MM.1S (cell line): ENCODE measurements at regions not wholly inside any gene's neighbourhood (a gene's known extent, or its start where the extent isn't known, plus 50 kb on each side); places are given as distances from the start of the nearest gene placed in this dataset.

Source experiments
- DNase-seq: peaks from one replicate; pipeline ENCODE4 v3.0.0-alpha.2; 2015
- H2AFZ ChIP-seq: fragments of 300-600 bp; sonication (generic); 2 replicates; pipeline ENCODE4 v1.6.0; 2016; ENCODE audit warnings: antibody characterized with exemption, low read length
- H3F3A ChIP-seq: fragments of 300-600 bp; sonication (generic); 2 replicates; pipeline ENCODE4 v1.6.1; 2016; ENCODE audit warnings: mild to moderate bottlenecking, antibody characterized with exemption, low read length, moderate library complexity, mixed read lengths; ENCODE audit not compliant: insufficient read depth
- H3K27ac ChIP-seq: fragments of 300-600 bp; sonication (generic); 2 replicates; pipeline ENCODE4 v1.5.1; 2016; ENCODE audit warnings: mild to moderate bottlenecking, low read length
- H3K27me3 ChIP-seq: fragments of 300-600 bp; sonication (generic); replicated peaks from 2 replicates; pipeline ENCODE4 v1.6.0; 2016; ENCODE audit warnings: low read length; ENCODE audit not compliant: insufficient read depth
- H3K36me3 ChIP-seq: fragments of 300-600 bp; sonication (generic); replicated peaks from 2 replicates; pipeline ENCODE4 v1.6.1; 2016; ENCODE audit warnings: mild to moderate bottlenecking, low read length, mixed read lengths; ENCODE audit not compliant: insufficient read depth
- H3K4me1 ChIP-seq: fragments of 300-600 bp; sonication (generic); 2 replicates; pipeline ENCODE4 v1.6.1; 2016; ENCODE audit warnings: low read length, mixed read lengths
- H3K4me2 ChIP-seq: fragments of 300-600 bp; sonication (generic); 2 replicates; pipeline ENCODE4 v1.6.0; 2016; ENCODE audit warnings: low read depth, low read length
- H3K4me3 ChIP-seq: fragments of 300-600 bp; sonication (generic); 2 replicates; pipeline ENCODE4 v1.5.1; 2016; ENCODE audit warnings: low read length, mixed read lengths
- H3K79me2 ChIP-seq: fragments of 300-600 bp; sonication (generic); 2 replicates; pipeline ENCODE4 v1.6.1; 2016; ENCODE audit warnings: mixed run types, low read length, mixed read lengths
- H3K9ac ChIP-seq: fragments of 300-600 bp; sonication (generic); 2 replicates; pipeline ENCODE4 v1.6.1; 2016; ENCODE audit warnings: low read length, mixed read lengths
- H3K9me2 ChIP-seq: fragments of 300-600 bp; sonication (generic); replicated peaks from 2 replicates; pipeline ENCODE4 v1.6.1; 2016; ENCODE audit warnings: mild to moderate bottlenecking, low read length, mixed read lengths; ENCODE audit not compliant: insufficient read depth
- H3K9me3 ChIP-seq: fragments of 300-600 bp; sonication (generic); replicated peaks from 2 replicates; pipeline ENCODE4 v1.6.1; 2016; ENCODE audit warnings: mild to moderate bottlenecking, low read length, mixed read lengths; ENCODE audit not compliant: insufficient read depth
- H4K20me1 ChIP-seq: fragments of 300-600 bp; sonication (generic); 2 replicates; pipeline ENCODE4 v1.6.1; 2016; ENCODE audit warnings: mild to moderate bottlenecking, low read length, moderate library complexity, mixed read lengths; ENCODE audit not compliant: insufficient read depth
- CTCF ChIP-seq: fragments of 300-600 bp; sonication (generic); IDR thresholded peaks from 2 replicates; pipeline ENCODE4 v1.5.1; 2016; ENCODE audit warnings: antibody characterized with exemption, low read length, mixed read lengths
- EZH2 ChIP-seq: fragments of 300-600 bp; sonication (generic); optimal IDR thresholded peaks from 2 replicates; pipeline ENCODE3; 2017; ENCODE audit warnings: low read depth, mild to moderate bottlenecking, antibody characterized with exemption, low read length, mixed read lengths
- EZH2phosphoT487 ChIP-seq: fragments of 300-600 bp; sonication (generic); IDR thresholded peaks from 2 replicates; pipeline ENCODE4 v1.6.1; 2018; ENCODE audit warnings: antibody characterized with exemption, low read length

GRCh38 chr5:111639912-111640311 lies 117.1 kb downstream of the NREP start:
- Histone ChIP-seq H3K9me3 (no peaks in the 10 kb centered on the region), H3K4me3 (no peak overlapping the region), H3K27me3 (no peaks in the 10 kb centered on the region), H3K4me2 (no peak overlapping the region), H3F3A (no peaks in the 10 kb centered on the region), H3K79me2 (no peaks in the 10 kb centered on the region), H3K9ac (no peak overlapping the region), H3K36me3 (no peaks in the 10 kb centered on the region), H2AFZ (no peak overlapping the region), H3K4me1 (no peaks in the 10 kb centered on the region), H3K27ac (no peak overlapping the region), H3K9me2 (no peaks in the 10 kb centered on the region), H4K20me1 (no peaks in the 10 kb centered on the region)
- no peak for TF ChIP-seq CTCF
- no peak for DNase-seq

GRCh38 chr5:111636736-111637135 lies 120.3 kb downstream of the NREP start:
- Histone ChIP-seq H4K20me1 (no peaks in the 10 kb centered on the region), H3K9me2 (no peaks in the 10 kb centered on the region), H3K4me1 (no peaks in the 10 kb centered on the region), H3K9ac (no peak overlapping the region), H2AFZ (no peak overlapping the region), H3K27ac (no peak overlapping the region), H3K4me3 (no peak overlapping the region), H3K27me3 (no peaks in the 10 kb centered on the region), H3K4me2 (no peak overlapping the region), H3K79me2 (no peaks in the 10 kb centered on the region), H3F3A (no peaks in the 10 kb centered on the region), H3K36me3 (no peaks in the 10 kb centered on the region), H3K9me3 (no peaks in the 10 kb centered on the region)
- no peak for TF ChIP-seq EZH2phosphoT487
- no peak for TF ChIP-seq CTCF
- TF ChIP-seq EZH2, result no peak
- DNase-seq, result no peak

DNA sequence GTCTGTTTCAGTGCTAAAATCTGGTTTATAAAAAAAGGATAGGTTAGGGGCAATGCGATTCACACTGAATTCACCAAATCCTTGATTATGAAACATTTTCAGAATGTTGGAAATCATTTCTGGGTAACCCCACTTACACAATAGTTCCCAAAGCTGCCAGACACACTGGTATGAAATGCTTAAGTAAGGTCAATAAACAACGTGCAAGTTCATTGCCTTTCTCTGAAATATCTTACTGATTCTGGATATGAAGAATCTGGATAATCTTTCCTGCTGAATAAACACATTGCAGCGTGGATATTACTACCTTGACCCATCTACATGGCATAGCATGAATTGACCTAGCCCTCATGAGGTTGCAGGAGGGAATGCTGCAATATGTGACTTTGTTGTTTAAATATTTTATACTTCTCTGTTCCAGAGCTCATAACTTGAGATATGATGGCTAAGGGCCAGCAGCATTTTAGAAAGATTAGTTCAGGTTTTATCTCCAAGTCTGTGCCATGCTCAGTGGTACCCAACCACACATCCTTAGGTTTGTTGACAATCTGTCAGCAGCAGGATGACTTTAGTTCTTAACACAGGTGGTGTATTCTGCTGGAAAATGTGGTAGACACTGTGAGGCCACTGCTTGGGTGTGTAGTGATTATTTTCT lies 121.0 kb downstream of the NREP start:
- no peak for DNase-seq
- Histone ChIP-seq H3K9me2 (no peaks in the 10 kb centered on the region), H3K4me1 (no peaks in the 10 kb centered on the region), H3K36me3 (no peaks in the 10 kb centered on the region), H3K9ac (no peak overlapping the region), H3K79me2 (no peaks in the 10 kb centered on the region), H3K9me3 (no peaks in the 10 kb centered on the region), H3K4me3 (no peak overlapping the region), H2AFZ (no peak overlapping the region), H3K27me3 (no peaks in the 10 kb centered on the region), H3F3A (no peaks in the 10 kb centered on the region), H3K27ac (no peak overlapping the region), H3K4me2 (no peak overlapping the region), H4K20me1 (no peaks in the 10 kb centered on the region)
- TF ChIP-seq CTCF (no peak), EZH2 (no peak), EZH2phosphoT487 (no peak)
